ENCODE measurements at regions not wholly inside any gene's neighbourhood (a gene's known extent, or its start where the extent isn't known, plus 50 kb on each side); places are given as distances from the start of the nearest gene placed in this dataset.

DNA sequence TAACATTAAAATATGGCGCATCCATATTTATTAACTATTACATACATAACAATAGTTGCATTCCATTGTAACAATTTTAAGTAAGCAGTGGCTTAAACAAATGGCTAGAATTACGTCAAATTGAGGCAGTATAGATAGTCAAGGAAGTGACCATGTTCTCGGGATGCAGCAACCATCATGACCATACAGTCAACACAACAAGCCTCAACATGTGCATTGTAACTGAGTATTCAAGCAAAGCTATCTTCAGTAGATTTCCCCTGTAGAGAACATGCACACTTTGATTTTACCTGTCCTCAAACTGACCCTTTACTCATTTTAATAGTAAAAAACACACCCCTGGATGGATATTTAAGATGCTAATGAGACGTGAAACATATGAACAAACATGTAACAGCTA, 356.4 kb downstream of the HINT1 start:
- Histone ChIP-seq H4K5ac (ENCODE audit: insufficient read length, low read depth, low read length) (no peak overlapping the region), H3K9me3 (ENCODE audit: insufficient read depth in 2 of 2, low read depth in 1 of 2, low read length in 1 of 2) (no peaks in the 10 kb centered on the region), H2BK20ac (ENCODE audit: low read length) (no peak overlapping the region), H2AFZ (ENCODE audit: low read length) (no peak overlapping the region), H3K4me2 (ENCODE audit: insufficient read depth in 1 of 2, low read depth in 2 of 2, low read length in 2 of 2) (no peak overlapping the region), H4K91ac (replicated peaks; ENCODE audit: insufficient read length, low read length) (no peak overlapping the region), H3K23ac (ENCODE audit: insufficient read length) (no peak overlapping the region), H4K8ac (ENCODE audit: extremely low read depth, insufficient read depth, low read length) (no peak overlapping the region), H2BK15ac (ENCODE audit: low read length) (no peak overlapping the region), H2BK5ac (ENCODE audit: low read depth, low read length) (no peak overlapping the region), H4K20me1 (replicated peaks in 1 of 2; ENCODE audit: control insufficient read depth in 1 of 2, insufficient read depth in 2 of 2, low read length in 2 of 2) (no peaks in the 10 kb centered on the region), H3K4me1 (replicated peaks in 1 of 4; ENCODE audit: control insufficient read depth in 3 of 4, insufficient read depth in 4 of 4, low read length in 3 of 4) (peaks cover 0 to 2% (median 0%) of the 10 kb centered on the region in 4 experiments; a peak in 1 of 7 replicates), H2BK12ac (ENCODE audit: low read depth, low read length) (no peak overlapping the region), H2BK120ac (replicated peaks; ENCODE audit: low read depth, low read length) (no peak overlapping the region), H3K4me3 (ENCODE audit: extremely low read depth in 1 of 4, insufficient read depth in 2 of 4, low read depth in 3 of 4, low read length in 4 of 4) (no peak overlapping the region), H2AK5ac (ENCODE audit: low read depth, low read length) (no peak overlapping the region), H3K23me2 (ENCODE audit: low read depth, low read length) (no peaks in the 10 kb centered on the region), H3K9ac (replicated peaks in 1 of 4; ENCODE audit: extremely low read depth in 1 of 4, low read depth in 3 of 4, low read length in 3 of 4) (no peak overlapping the region), H3K56ac (replicated peaks; ENCODE audit: insufficient read length, low read depth, low read length) (no peak overlapping the region), H3K36me3 (ENCODE audit: control insufficient read depth in 2 of 4, insufficient read depth in 4 of 4, low read length in 3 of 4) (no peaks in the 10 kb centered on the region), H3K14ac (ENCODE audit: insufficient read length) (no peak overlapping the region), H3K4ac (replicated peaks; ENCODE audit: insufficient read length, low read depth, low read length) (no peak overlapping the region), H3K27ac (ENCODE audit: low read depth, low read length) (no peak overlapping the region), H3K79me1 (ENCODE audit: low read depth, low read length) (no peaks in the 10 kb centered on the region), H3K27me3 (replicated peaks in 1 of 4; ENCODE audit: control insufficient read depth in 3 of 4, extremely low read depth in 1 of 4, insufficient read depth in 3 of 4, low read length in 3 of 4) (no peaks in the 10 kb centered on the region), H3K18ac (ENCODE audit: extremely low read depth, low read length) (no peak overlapping the region), H3K79me2 (ENCODE audit: control insufficient read depth in 1 of 2, insufficient read depth in 2 of 2, low read length in 2 of 2) (no peaks in the 10 kb centered on the region)
- DNase-seq (ENCODE audit: low read depth in 1 of 2, low spot score in 2 of 2) (no peak), FAIRE-seq (no peak)
- ChIA-PET POLR2A (ENCODE audit: partially characterized antibody) (no interaction called here), CTCF (ENCODE audit: partially characterized antibody) (no interaction called here)
- TF ChIP-seq, protein P1, sequence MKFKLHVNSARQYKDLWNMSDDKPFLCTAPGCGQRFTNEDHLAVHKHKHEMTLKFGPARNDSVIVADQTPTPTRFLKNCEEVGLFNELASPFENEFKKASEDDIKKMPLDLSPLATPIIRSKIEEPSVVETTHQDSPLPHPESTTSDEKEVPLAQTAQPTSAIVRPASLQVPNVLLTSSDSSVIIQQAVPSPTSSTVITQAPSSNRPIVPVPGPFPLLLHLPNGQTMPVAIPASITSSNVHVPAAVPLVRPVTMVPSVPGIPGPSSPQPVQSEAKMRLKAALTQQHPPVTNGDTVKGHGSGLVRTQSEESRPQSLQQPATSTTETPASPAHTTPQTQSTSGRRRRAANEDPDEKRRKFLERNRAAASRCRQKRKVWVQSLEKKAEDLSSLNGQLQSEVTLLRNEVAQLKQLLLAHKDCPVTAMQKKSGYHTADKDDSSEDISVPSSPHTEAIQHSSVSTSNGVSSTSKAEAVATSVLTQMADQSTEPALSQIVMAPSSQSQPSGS (IDR thresholded peaks at IDR 0.05; ENCODE audit: low read length), result no peak
- TF ChIP-seq CTBP2 (IDR thresholded peaks at IDR 0.05; ENCODE audit: borderline replicate concordance, insufficient read depth, insufficient read length, low read length), result no peak
- WGBS, 2 experiments (ENCODE audit: extremely low coverage in 1 of 2, insufficient coverage in 1 of 2, insufficient read length in 1 of 2, insufficient replicate concordance in 2 of 2, low coverage in 1 of 2, low lambda C conversion rate in 2 of 2, missing lambda C conversion rate in 1 of 2), result 91% methylated on average over 4 of the region's 4 CpGs; no CpG with 5 or more reads in 1 of the 2 experiments

Measured in H1 (cell line).